ENCODE measurements at regions not wholly inside any gene's neighbourhood (a gene's known extent, or its start where the extent isn't known, plus 50 kb on each side); places are given as distances from the start of the nearest gene placed in this dataset.

GRCh38 chr12:66971816-66972215 is 292.9 kb upstream of the GRIP1 start:
- no peak overlapping the region for H3K4me2 ChIP-seq
- H3K9ac ChIP-seq, result no peak overlapping the region
- H3K36me3 ChIP-seq, result no peaks in the 10 kb centered on the region
- no peak for TF ChIP-seq Cebpa-rat (IDR thresholded peaks at IDR 0.05)
- peaks cover 1% of the 10 kb centered on the region; the same call in 1 of the 2 replicates for H4K20me1 ChIP-seq
- peaks cover 1% of the 10 kb centered on the region for H3K4me1 ChIP-seq
- H3K4me3 ChIP-seq, result no peak overlapping the region
- no peaks in the 10 kb centered on the region for H3K27me3 ChIP-seq
- H3K9me3 ChIP-seq, result no peaks in the 10 kb centered on the region
- H3K27ac ChIP-seq, result no peak overlapping the region

GRCh38 chr12:66976526-66976925 is 292.6 kb upstream of the CAND1 start:
- TF ChIP-seq Cebpa-rat (IDR thresholded peaks at IDR 0.05), result no peak
- no peak overlapping the region for H3K4me2 ChIP-seq
- H4K20me1 ChIP-seq, result no peaks in the 10 kb centered on the region; the same call in 1 of the 2 replicates
- H3K9ac ChIP-seq, result no peak overlapping the region
- H3K27me3 ChIP-seq, result no peaks in the 10 kb centered on the region
- H3K4me1 ChIP-seq, result peaks cover 10% of the 10 kb centered on the region; the same call in 1 of the 2 replicates
- H3K36me3 ChIP-seq, result no peaks in the 10 kb centered on the region
- no peak overlapping the region for H3K27ac ChIP-seq
- H3K9me3 ChIP-seq, result no peaks in the 10 kb centered on the region
- H3K4me3 ChIP-seq, result no peak overlapping the region

GRCh38 chr12:66978802-66979201 is 290.4 kb upstream of the CAND1 start:
- H3K9ac ChIP-seq, result no peak overlapping the region
- H3K27ac ChIP-seq, result no peak overlapping the region
- H3K9me3 ChIP-seq, result no peaks in the 10 kb centered on the region
- 0 out of 2 replicates have a peak, but pooled peaks cover 5% of the 10 kb centered on the region for H3K36me3 ChIP-seq
- no peaks in the 10 kb centered on the region; the same call in 1 of the 2 replicates for H4K20me1 ChIP-seq
- H3K4me1 ChIP-seq, result peaks cover 10% of the 10 kb centered on the region; the same call in 1 of the 2 replicates
- TF ChIP-seq Cebpa-rat (IDR thresholded peaks at IDR 0.05), result no peak
- H3K27me3 ChIP-seq, result no peaks in the 10 kb centered on the region
- H3K4me3 ChIP-seq, result no peak overlapping the region
- no peak overlapping the region for H3K4me2 ChIP-seq

- H3K9ac ChIP-seq, result no peak overlapping the region
- H3K9me3 ChIP-seq, result no peaks in the 10 kb centered on the region
- no peak for TF ChIP-seq Cebpa-rat (IDR thresholded peaks at IDR 0.05)
- 0 out of 2 replicates have a peak, but pooled peaks cover 5% of the 10 kb centered on the region for H3K36me3 ChIP-seq
- no peak overlapping the region for H3K4me3 ChIP-seq
- H3K4me1 ChIP-seq, result peaks cover 10% of the 10 kb centered on the region; the same call in 1 of the 2 replicates
- H3K27me3 ChIP-seq, result no peaks in the 10 kb centered on the region
- H3K27ac ChIP-seq, result no peak overlapping the region
- no peak overlapping the region for H3K4me2 ChIP-seq
- H4K20me1 ChIP-seq, result no peaks in the 10 kb centered on the region; the same call in 1 of the 2 replicates
These were observed 289.9 kb upstream of the CAND1 start for GRCh38 chr12:66979251-66979650.

GRCh38 chr12:66984077-66984476 is 285.1 kb upstream of the CAND1 start:
- H4K20me1 ChIP-seq, result no peaks in the 10 kb centered on the region; the same call in 1 of the 2 replicates
- H3K27me3 ChIP-seq, result no peaks in the 10 kb centered on the region
- H3K9ac ChIP-seq, result no peak overlapping the region
- no peak overlapping the region for H3K27ac ChIP-seq
- TF ChIP-seq Cebpa-rat (IDR thresholded peaks at IDR 0.05), result no peak
- no peaks in the 10 kb centered on the region for H3K9me3 ChIP-seq
- no peak overlapping the region for H3K4me3 ChIP-seq
- 0 out of 2 replicates have a peak, but pooled peaks cover 5% of the 10 kb centered on the region for H3K36me3 ChIP-seq
- H3K4me2 ChIP-seq, result no peak overlapping the region
- peaks cover 2% of the 10 kb centered on the region; the same call in 1 of the 2 replicates for H3K4me1 ChIP-seq

- Histone ChIP-seq H3K4me3 (no peak overlapping the region), H3K9me3 (no peaks in the 10 kb centered on the region), H3K4me2 (no peak overlapping the region), H3K9ac (no peak overlapping the region), H3K4me1 (no peaks in the 10 kb centered on the region), H3K36me3 (0 out of 2 replicates have a peak, but pooled peaks cover 5% of the 10 kb centered on the region), H3K27ac (no peak overlapping the region), H4K20me1 (no peaks in the 10 kb centered on the region), H3K27me3 (no peaks in the 10 kb centered on the region)
- no peak for TF ChIP-seq Cebpa-rat (IDR thresholded peaks at IDR 0.05)
These were observed 284.2 kb upstream of the CAND1 start for GRCh38 chr12:66984962-66985361.

GRCh38 chr12:66999141-66999540 is 270.0 kb upstream of the CAND1 start:
- Histone ChIP-seq H3K4me2 (no peak overlapping the region), H3K9me3 (no peaks in the 10 kb centered on the region; the same call in 1 of the 2 replicates), H3K27ac (no peak overlapping the region), H3K4me1 (no peaks in the 10 kb centered on the region), H3K27me3 (no peaks in the 10 kb centered on the region), H3K36me3 (no peaks in the 10 kb centered on the region), H3K9ac (no peak overlapping the region), H3K4me3 (no peak overlapping the region), H4K20me1 (peaks cover 14% of the 10 kb centered on the region; the same call in 1 of the 2 replicates)
- TF ChIP-seq Cebpa-rat (IDR thresholded peaks at IDR 0.05), result no peak

GRCh38 chr12:67001251-67001650 is 267.9 kb upstream of the CAND1 start:
- Histone ChIP-seq H4K20me1 (peaks cover 12% of the 10 kb centered on the region; the same call in 1 of the 2 replicates), H3K27me3 (no peaks in the 10 kb centered on the region), H3K4me1 (peaks cover 4% of the 10 kb centered on the region; the same call in 1 of the 2 replicates), H3K9ac (no peak overlapping the region), H3K36me3 (no peaks in the 10 kb centered on the region), H3K4me2 (no peak overlapping the region), H3K27ac (no peak overlapping the region), H3K4me3 (no peak overlapping the region), H3K9me3 (no peaks in the 10 kb centered on the region; the same call in 1 of the 2 replicates)
- no peak for TF ChIP-seq Cebpa-rat (IDR thresholded peaks at IDR 0.05)

GRCh38 chr12:67002720-67003119 is 266.4 kb upstream of the CAND1 start:
- no peak overlapping the region for H3K27ac ChIP-seq
- no peaks in the 10 kb centered on the region; the same call in 1 of the 2 replicates for H3K9me3 ChIP-seq
- H3K4me2 ChIP-seq, result no peak overlapping the region
- TF ChIP-seq Cebpa-rat (IDR thresholded peaks at IDR 0.05), result no peak
- no peaks in the 10 kb centered on the region for H3K36me3 ChIP-seq
- H3K9ac ChIP-seq, result no peak overlapping the region
- H3K4me3 ChIP-seq, result no peak overlapping the region
- H3K27me3 ChIP-seq, result no peaks in the 10 kb centered on the region
- peaks cover 10% of the 10 kb centered on the region; the same call in 1 of the 2 replicates for H4K20me1 ChIP-seq
- H3K4me1 ChIP-seq, result peaks cover 18% of the 10 kb centered on the region

GRCh38 chr12:67006610-67007009 is 262.5 kb upstream of the CAND1 start:
- no peak overlapping the region for H3K27ac ChIP-seq
- no peak overlapping the region for H3K4me2 ChIP-seq
- no peak overlapping the region for H3K9ac ChIP-seq
- no peaks in the 10 kb centered on the region for H3K36me3 ChIP-seq
- no peaks in the 10 kb centered on the region for H3K9me3 ChIP-seq
- H3K4me3 ChIP-seq, result no peak overlapping the region
- no peak for TF ChIP-seq Cebpa-rat (IDR thresholded peaks at IDR 0.05)
- H4K20me1 ChIP-seq, result peaks cover 3% of the 10 kb centered on the region; the same call in 1 of the 2 replicates
- peaks cover 51% of the 10 kb centered on the region for H3K4me1 ChIP-seq
- H3K27me3 ChIP-seq, result no peaks in the 10 kb centered on the region
